Neuronal stem cell (in vitro differentiated cells): ENCODE measurements at regions not wholly inside any gene's neighbourhood (a gene's known extent, or its start where the extent isn't known, plus 50 kb on each side); places are given as distances from the start of the nearest gene placed in this dataset.

ENCODE experiments used
- DNase-seq: peaks from one replicate; pipeline ENCODE4 v3.0.0-alpha.2; 2013; ENCODE audit warnings: low spot score
- H2AFZ ChIP-seq: one replicate; pipeline ENCODE4 v1.6.1; 2013; ENCODE audit warnings: mild to moderate bottlenecking, low read length, inconsistent platforms
- H2AK5ac ChIP-seq: 2 replicates; pipeline ENCODE4 v1.6.1; 2013; ENCODE audit warnings: low read depth, mild to moderate bottlenecking, inconsistent platforms, low read length, moderate library complexity, mixed read lengths
- H2BK120ac ChIP-seq: 2 replicates; pipeline ENCODE4 v1.6.1; 2013; ENCODE audit warnings: low read depth, mild to moderate bottlenecking, inconsistent platforms, low read length, moderate library complexity, mixed read lengths
- H2BK12ac ChIP-seq: one replicate; pipeline ENCODE4 v1.6.1; 2013; ENCODE audit warnings: low read length, inconsistent platforms
- H2BK15ac ChIP-seq: 2 replicates; pipeline ENCODE4 v1.6.1; 2013; ENCODE audit warnings: mild to moderate bottlenecking, low read length, inconsistent platforms, mixed read lengths
- H2BK5ac ChIP-seq: one replicate; pipeline ENCODE4 v1.6.1; 2013; ENCODE audit warnings: inconsistent platforms, mild to moderate bottlenecking, low read length, moderate library complexity
- H3K14ac ChIP-seq: one replicate; pipeline ENCODE4 v1.6.1; 2013; ENCODE audit warnings: low read length, inconsistent platforms
- H3K18ac ChIP-seq: 2 replicates; pipeline ENCODE4 v1.6.1; 2013; ENCODE audit warnings: low read length, inconsistent platforms
- H3K23ac ChIP-seq: 2 replicates; pipeline ENCODE4 v1.6.1; 2013; ENCODE audit warnings: low read depth, mild to moderate bottlenecking, mixed read lengths, low read length, inconsistent platforms; ENCODE audit not compliant: poor library complexity
- H3K27ac ChIP-seq: replicated peaks from 3 replicates; pipeline ENCODE4 v1.5.1; 2013; ENCODE audit warnings: low read length, inconsistent platforms
- H3K27me3 ChIP-seq, 3 experiments: 2 replicates each; pipeline ENCODE4 v1.6.1; 2013; ENCODE audit warnings: low read length in 3 of 3, mild to moderate bottlenecking in 2 of 3, inconsistent platforms in 1 of 3, low read depth in 1 of 3, mixed read lengths in 1 of 3, moderate library complexity in 1 of 3; ENCODE audit not compliant: control insufficient read depth in 3 of 3, insufficient read depth in 3 of 3
- H3K36me3 ChIP-seq, 2 donors: replicated peaks in 1 of 2; 2 replicates each; pipeline ENCODE4 v1.6.1; 2013; ENCODE audit warnings: low read length in 2 of 2; ENCODE audit not compliant: control insufficient read depth in 2 of 2, insufficient read depth in 2 of 2
- H3K4ac ChIP-seq: 2 replicates; pipeline ENCODE4 v1.6.1; 2013; ENCODE audit warnings: inconsistent platforms, mild to moderate bottlenecking, low read length, moderate library complexity
- H3K4me1 ChIP-seq, 2 donors: 1 replicate in 1 of 2; 2 replicates in 1 of 2; pipeline ENCODE4 v1.6.1; 2013; ENCODE audit warnings: low read length in 2 of 2, low read depth in 1 of 2; ENCODE audit not compliant: control insufficient read depth in 2 of 2, insufficient read depth in 1 of 2
- H3K4me2 ChIP-seq: one replicate; pipeline ENCODE4 v1.6.1; 2013; ENCODE audit warnings: mild to moderate bottlenecking, low read length, inconsistent platforms; ENCODE audit not compliant: insufficient read depth, poor library complexity, severe bottlenecking
- H3K4me3 ChIP-seq, 2 donors: 2 replicates each; pipeline ENCODE4 v1.5.1; 2013; ENCODE audit warnings: low read length in 2 of 2, mild to moderate bottlenecking in 2 of 2, inconsistent platforms in 1 of 2, moderate library complexity in 1 of 2
- H3K79me1 ChIP-seq: one replicate; pipeline ENCODE4 v1.6.1; 2013; ENCODE audit warnings: low read depth, mild to moderate bottlenecking, inconsistent platforms, low read length, moderate library complexity
- H3K9ac ChIP-seq: one replicate; pipeline ENCODE4 v1.6.1; 2013; ENCODE audit warnings: mild to moderate bottlenecking, low read depth, low read length, inconsistent platforms; ENCODE audit not compliant: poor library complexity
- H3K9me3 ChIP-seq, 2 donors: replicated peaks in 1 of 2; 2 replicates each; pipeline versions ENCODE3 to v1.6.1; 2013; ENCODE audit warnings: low read length in 2 of 2, mild to moderate bottlenecking in 2 of 2, inconsistent platforms in 1 of 2, low read depth in 1 of 2, mixed read lengths in 1 of 2, moderate library complexity in 1 of 2; ENCODE audit not compliant: control insufficient read depth in 2 of 2, insufficient read depth in 1 of 2
- H4K8ac ChIP-seq: one replicate; pipeline ENCODE4 v1.6.1; 2013; ENCODE audit warnings: low read depth, mild to moderate bottlenecking, inconsistent platforms, low read length, moderate library complexity
- H4K91ac ChIP-seq: one replicate; pipeline ENCODE4 v1.6.1; 2013; ENCODE audit warnings: low read length, low read depth, mild to moderate bottlenecking, inconsistent platforms; ENCODE audit not compliant: poor library complexity
- WGBS, 2 donors: extraction: QIAGEN DNeasy Blood & Tissue Kit; methylation state at CpG; one replicate each; pipeline ENCODE4 v1.1.7; 2013; ENCODE audit warnings: missing lambda C conversion rate in 2 of 2, mixed read lengths in 1 of 2; ENCODE audit not compliant: insufficient read length in 2 of 2, insufficient replicate concordance in 1 of 2; ENCODE audit errors: extremely low coverage in 2 of 2; 5-methylcytosine and 5-hydroxymethylcytosine counted together

DNA sequence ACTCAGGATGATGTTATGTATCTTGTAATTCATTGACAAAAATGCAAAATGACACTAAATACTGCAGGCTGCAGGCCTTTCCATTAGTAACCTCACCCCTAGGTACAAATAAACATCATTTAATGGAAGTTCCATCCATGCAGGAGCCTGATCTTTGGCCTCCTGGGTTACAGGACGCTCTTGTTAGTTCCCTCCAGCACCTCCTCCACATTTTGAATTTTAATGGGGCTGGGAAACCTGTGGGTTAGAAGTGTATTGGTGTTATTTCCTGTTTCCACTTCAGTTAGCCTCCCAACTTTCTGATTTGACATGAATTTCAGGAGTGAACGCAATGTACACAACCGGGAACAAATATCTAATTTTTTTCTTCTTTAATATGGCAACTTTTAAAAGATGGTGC, 237.1 kb upstream of the ARGLU1 start:
- no peak overlapping the region for H3K27ac ChIP-seq
- no peak overlapping the region for H2BK12ac ChIP-seq

DNA sequence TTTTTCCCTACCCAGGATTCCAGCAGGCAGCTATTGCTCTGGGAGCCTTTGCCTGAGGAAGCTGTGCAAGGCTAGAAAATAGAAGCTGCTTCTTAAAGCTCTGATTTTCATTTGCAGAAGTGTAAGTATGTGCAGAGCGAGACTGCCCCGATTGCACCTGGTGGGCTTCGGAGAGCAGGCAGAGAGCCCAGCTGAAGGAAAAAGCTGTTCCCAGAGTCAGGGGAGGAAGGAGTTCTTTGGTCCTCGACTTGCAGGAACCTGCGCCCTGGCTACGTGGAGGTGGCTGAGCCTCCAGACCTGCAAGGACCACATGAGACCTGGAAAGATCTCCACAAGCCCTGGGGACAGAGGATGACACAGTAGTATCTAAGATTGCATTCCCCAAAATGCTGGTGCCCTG, 235.0 kb upstream of the ARGLU1 start:
- Histone ChIP-seq H3K14ac (no peak overlapping the region), H2BK15ac (no peak overlapping the region), H3K9ac (no peak overlapping the region), H4K8ac (no peak overlapping the region), H2BK5ac (peak overlapping the region; percentile 60), H3K4me2 (no peak overlapping the region), H2BK12ac (no peak overlapping the region), H3K18ac (peak overlapping the region; percentile 73), H3K23ac (no peak overlapping the region), H2BK120ac (no peak overlapping the region), H3K27me3 (no peaks in the 10 kb centered on the region), H3K36me3 (no peaks in the 10 kb centered on the region), H3K4ac (no peak overlapping the region), H2AK5ac (no peak overlapping the region), H3K79me1 (no peaks in the 10 kb centered on the region), H3K4me3 (no peak overlapping the region), H3K4me1 (peaks cover 19 to 20% of the 10 kb centered on the region in 2 donors), H4K91ac (peak overlapping the region; percentile 3), H2AFZ (peak overlapping the region; percentile 68), H3K27ac (peak overlapping the region; percentile 57), H3K9me3 (no peaks in the 10 kb centered on the region)
- WGBS, 2 donors, result no CpG with 5 or more reads among the region's 6 CpGs
- DNase-seq, result no peak

More for the DNA sequence above, 237.1 kb upstream of the ARGLU1 start:
- no peak overlapping the region for H4K8ac ChIP-seq
- no peaks in the 10 kb centered on the region for H3K36me3 ChIP-seq
- no peaks in the 10 kb centered on the region for H3K79me1 ChIP-seq
- no peak overlapping the region for H2BK5ac ChIP-seq
- H3K14ac ChIP-seq, result no peak overlapping the region
- H2AK5ac ChIP-seq, result no peak overlapping the region
- no peak overlapping the region for H3K18ac ChIP-seq
- H2AFZ ChIP-seq, result peak overlapping the region; percentile 55
- no peak overlapping the region for H2BK15ac ChIP-seq
- H3K9me3 ChIP-seq, result no peaks in the 10 kb centered on the region
- H4K91ac ChIP-seq, result no peak overlapping the region
- H3K4me1 ChIP-seq, result peaks cover 12 to 14% of the 10 kb centered on the region in 2 donors
- H3K27me3 ChIP-seq, result no peaks in the 10 kb centered on the region
- no CpG with 5 or more reads among the region's 3 CpGs for WGBS, 2 donors
- no peak for DNase-seq
- no peak overlapping the region for H3K4me3 ChIP-seq
- no peak overlapping the region for H3K23ac ChIP-seq
- no peak overlapping the region for H3K4me2 ChIP-seq
- H3K9ac ChIP-seq, result no peak overlapping the region
- no peak overlapping the region for H3K4ac ChIP-seq
- no peak overlapping the region for H2BK120ac ChIP-seq

DNA sequence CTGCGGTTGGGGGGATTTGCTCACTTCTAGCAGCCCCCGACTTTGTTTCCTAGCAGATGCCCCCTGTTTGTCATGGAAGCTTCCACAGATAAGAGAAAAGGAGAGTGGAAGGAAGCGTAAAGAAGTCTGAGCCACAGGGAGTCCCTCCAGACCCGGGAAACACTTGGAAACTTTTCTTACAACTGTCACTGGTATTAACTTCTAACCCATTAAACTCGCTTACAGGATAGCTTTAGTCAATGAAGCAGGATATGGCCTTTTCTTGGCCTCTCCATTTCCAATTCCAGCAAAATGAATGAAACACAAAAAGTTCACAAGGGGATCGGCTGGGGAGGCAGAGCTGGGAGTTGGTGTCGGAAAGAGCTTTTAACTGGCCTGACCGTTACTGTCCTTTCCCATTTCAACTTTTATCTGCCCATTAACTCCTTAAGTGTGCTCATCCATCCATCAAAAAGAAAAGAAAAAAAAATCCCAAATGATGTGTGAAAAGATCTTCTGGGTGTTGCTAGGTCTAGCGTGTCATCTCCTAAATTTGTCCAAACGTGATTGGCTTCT, 231.9 kb upstream of the ARGLU1 start:
- H3K27me3 ChIP-seq, result no peaks in the 10 kb centered on the region
- peaks cover 18 to 23% of the 10 kb centered on the region in 2 donors for H3K4me1 ChIP-seq
- WGBS, 2 donors, result no CpG with 5 or more reads among the region's 10 CpGs
- H4K91ac ChIP-seq, result no peak overlapping the region
- H3K36me3 ChIP-seq, result no peaks in the 10 kb centered on the region
- H3K27ac ChIP-seq, result peak overlapping the region; percentile 26
- H3K14ac ChIP-seq, result no peak overlapping the region
- no peak overlapping the region for H3K4me2 ChIP-seq
- no peak overlapping the region for H2BK12ac ChIP-seq
- H3K4me3 ChIP-seq, result no peak overlapping the region
- H3K79me1 ChIP-seq, result no peaks in the 10 kb centered on the region
- H2BK5ac ChIP-seq, result no peak overlapping the region
- H2BK120ac ChIP-seq, result no peak overlapping the region
- H4K8ac ChIP-seq, result no peak overlapping the region
- H3K23ac ChIP-seq, result no peak overlapping the region
- H3K9me3 ChIP-seq, result no peaks in the 10 kb centered on the region
- no peak overlapping the region for H2BK15ac ChIP-seq
- H3K4ac ChIP-seq, result no peak overlapping the region
- no peak overlapping the region for H3K18ac ChIP-seq
- H2AFZ ChIP-seq, result peak overlapping the region; percentile 75
- no peak overlapping the region for H3K9ac ChIP-seq
- DNase-seq, result no peak
- H2AK5ac ChIP-seq, result no peak overlapping the region

GRCh38 chr13:106797081-106797640, 229.2 kb upstream of the ARGLU1 start:
- no peak overlapping the region for H2AFZ ChIP-seq
- no peak overlapping the region for H3K14ac ChIP-seq
- no peak overlapping the region for H3K18ac ChIP-seq
- H4K91ac ChIP-seq, result no peak overlapping the region
- no peaks in the 10 kb centered on the region for H3K27me3 ChIP-seq
- H3K4me2 ChIP-seq, result no peak overlapping the region
- no peak overlapping the region for H4K8ac ChIP-seq
- no peak overlapping the region for H2BK120ac ChIP-seq
- DNase-seq, result no peak
- H2BK12ac ChIP-seq, result no peak overlapping the region
- H3K4ac ChIP-seq, result no peak overlapping the region
- no CpG with 5 or more reads among the region's 9 CpGs for WGBS, 2 donors
- H3K27ac ChIP-seq, result no peak overlapping the region
- no peaks in the 10 kb centered on the region for H3K79me1 ChIP-seq
- H3K4me1 ChIP-seq, result peaks cover 11 to 13% of the 10 kb centered on the region in 2 donors
- no peak overlapping the region for H2BK15ac ChIP-seq
- no peak overlapping the region for H3K4me3 ChIP-seq
- no peaks in the 10 kb centered on the region for H3K9me3 ChIP-seq
- no peaks in the 10 kb centered on the region for H3K36me3 ChIP-seq
- no peak overlapping the region for H2BK5ac ChIP-seq
- no peak overlapping the region for H3K23ac ChIP-seq
- no peak overlapping the region for H2AK5ac ChIP-seq
- H3K9ac ChIP-seq, result no peak overlapping the region
